K562 (cell line): ENCODE measurements at regions not wholly inside any gene's neighbourhood (a gene's known extent, or its start where the extent isn't known, plus 50 kb on each side); places are given as distances from the start of the nearest gene placed in this dataset.

Experiments used
- ATAC-seq: fragments of 200-7000 bp; cut with Tn5 transposase; 3 replicates; pipeline ENCODE4 v1.9.1; 2020; ENCODE audit warnings: moderate library complexity
- BruUV-seq: library from RNA; stranded (reverse); fragments of 400-500 nt; replicated peaks from 2 replicates; lab custom pipeline; 2021; lab: Mats Ljungman, UMichigan
- CTCF ChIA-PET: fragments of 300-600 bp; formaldehyde crosslinking; extraction: SDS; loops from one replicate; lab custom pipeline; 2021; ENCODE audit warnings: low intra/inter-chr PET ratio; lab: Yijun Ruan, JAX
- POLR2A ChIA-PET: fragments of 300-600, 350-650 bp; sonication (Branson Sonifier 250); formaldehyde crosslinking; extraction: SDS; loops from one replicate; lab custom pipeline; 2021; ENCODE audit warnings: antibody characterized with exemption, inconsistent platforms; lab: Yijun Ruan, JAX
- DNase-seq, 4 experiments: peaks; one replicate each; pipeline versions ENCODE4 v3.0.0 to v3.0.0-alpha.2; 2011 to 2018; ENCODE audit warnings: low spot score in 3 of 4, mixed read lengths in 3 of 4; ENCODE audit errors: extremely low read depth in 1 of 4
- FAIRE-seq: peaks from 2 replicates; lab custom pipeline; 2011; peaks lifted over from hg19 to GRCh38; lab: Jason Lieb, UNC
- H2AFZ ChIP-seq: 2 replicates; pipeline ENCODE4 v1.6.0; 2011; ENCODE audit warnings: low read depth, low read length, control low read depth, inconsistent platforms
- H3K27ac ChIP-seq: fragments of 200-600 bp; 3 replicates; pipeline ENCODE4 v1.8.0; 2011; ENCODE audit warnings: low read depth, mild to moderate bottlenecking, control low read depth, inconsistent platforms, low read length, moderate library complexity, mixed read lengths; ENCODE audit errors: extremely low read depth
- H3K27me3 ChIP-seq, 2 experiments: fragments of 300-600 bp in 1 of 2; 2 replicates in 1 of 2; 3 replicates in 1 of 2; pipeline versions ENCODE4 v1.6.0 to v1.8.0; 2011; ENCODE audit warnings: inconsistent platforms in 2 of 2, low read length in 2 of 2, mild to moderate bottlenecking in 1 of 2, mixed read lengths in 1 of 2, moderate library complexity in 1 of 2; ENCODE audit not compliant: control insufficient read depth in 2 of 2, insufficient read depth in 2 of 2
- H3K36me3 ChIP-seq: fragments of 300-600 bp; 3 replicates; pipeline ENCODE4 v1.8.0; 2011; ENCODE audit warnings: mild to moderate bottlenecking, low read length, inconsistent platforms; ENCODE audit not compliant: control insufficient read depth, insufficient read depth
- H3K4me1 ChIP-seq, 2 experiments: fragments of 200-600 bp in 1 of 2; replicated peaks in 1 of 2; 2 replicates in 1 of 2; 3 replicates in 1 of 2; pipeline versions ENCODE4 v1.5.1 to v1.8.0; 2011; ENCODE audit warnings: inconsistent platforms in 2 of 2, low read length in 2 of 2, mild to moderate bottlenecking in 1 of 2, mixed read lengths in 1 of 2, moderate library complexity in 1 of 2; ENCODE audit not compliant: control insufficient read depth in 2 of 2, insufficient read depth in 2 of 2
- H3K4me2 ChIP-seq: 2 replicates; pipeline ENCODE4 v1.6.1; 2011; ENCODE audit warnings: low read length, control low read depth, inconsistent platforms, mixed read lengths; ENCODE audit not compliant: insufficient read depth
- H3K4me3 ChIP-seq: fragments of 200-600 bp; sonication (generic), shearing (Covaris generic); 2 replicates; pipeline ENCODE4 v1.5.1; 2016; ENCODE audit warnings: control low read depth, inconsistent platforms
- H3K79me2 ChIP-seq: fragments of 200-600 bp; 3 replicates; pipeline ENCODE4 v1.8.0; 2011; ENCODE audit warnings: low read length, inconsistent platforms; ENCODE audit not compliant: control insufficient read depth, insufficient read depth
- H3K9ac ChIP-seq, 2 experiments: 2 replicates each; pipeline versions ENCODE4 v1.6.0 to v1.6.1; 2011; ENCODE audit warnings: low read depth in 2 of 2, low read length in 2 of 2, control low read depth in 1 of 2, inconsistent platforms in 1 of 2, mild to moderate bottlenecking in 1 of 2, mixed read lengths in 1 of 2; ENCODE audit not compliant: insufficient read depth in 1 of 2
- H3K9me1 ChIP-seq: one replicate; pipeline ENCODE4 v1.6.0; 2011; ENCODE audit warnings: inconsistent platforms, mild to moderate bottlenecking, low read length, moderate library complexity; ENCODE audit not compliant: control insufficient read depth, insufficient read depth
- H3K9me3 ChIP-seq: replicated peaks from 2 replicates; pipeline ENCODE4 v1.5.1; 2011; ENCODE audit warnings: low read depth, low read length, inconsistent platforms; ENCODE audit not compliant: control insufficient read depth, insufficient read depth
- H4K20me1 ChIP-seq: replicated peaks from 2 replicates; pipeline ENCODE4 v1.6.1; 2011; ENCODE audit warnings: low read length, inconsistent platforms, mixed read lengths; ENCODE audit not compliant: control insufficient read depth, insufficient read depth
- CBX5 ChIP-seq: IDR thresholded peaks from 2 replicates; pipeline ENCODE4 v1.6.1; 2014; ENCODE audit warnings: low read depth, borderline replicate concordance
- CBX8 ChIP-seq: fragments of 200-600 bp; sonication (generic); IDR thresholded peaks from 2 replicates; pipeline ENCODE4 v1.6.1; 2012; ENCODE audit warnings: borderline replicate concordance, mixed run types, low read depth, mild to moderate bottlenecking, moderate library complexity, mixed read lengths, low read length, control low read depth, inconsistent platforms; ENCODE audit not compliant: poor library complexity, severe bottlenecking; ENCODE audit errors: extremely low read depth
- ETS1 ChIP-seq: conservative IDR thresholded peaks from 2 replicates; pipeline ENCODE4 v1.6.1; 2011; ENCODE audit warnings: low read depth, mild to moderate bottlenecking, low read length; ENCODE audit not compliant: control insufficient read depth
- NFE2 ChIP-seq: IDR thresholded peaks from 2 replicates; pipeline ENCODE4 v1.6.1; 2014; ENCODE audit warnings: antibody characterized with exemption, low read depth
- ZNF384 ChIP-seq: IDR thresholded peaks from 2 replicates; pipeline ENCODE4 v1.6.1; 2012; ENCODE audit warnings: low read depth, low read length, improper control_type of control experiment
- ZNF707 ChIP-seq: fragments of 250-450 bp; sonication (Bioruptor Pico); conservative IDR thresholded peaks from 2 replicates; pipeline ENCODE4 v1.8.0; 2022; ENCODE audit warnings: inconsistent platforms, mild to moderate bottlenecking, moderate library complexity
- ZNF75A ChIP-seq: fragments of 450-650 bp; formaldehyde crosslinking; IDR thresholded peaks from 2 replicates; pipeline ENCODE4 v1.4.0; 2020; ENCODE audit warnings: mild to moderate bottlenecking
- ZNF77 ChIP-seq: fragments of 250-450 bp; sonication (Bioruptor Pico); IDR thresholded peaks from 2 replicates; pipeline ENCODE4 v1.5.0; 2020
- ZNF778 ChIP-seq: fragments of 450-650 bp; formaldehyde crosslinking; IDR thresholded peaks from 2 replicates; pipeline ENCODE4 v1.4.0; 2020; ENCODE audit warnings: mild to moderate bottlenecking, moderate library complexity
- WGBS: fragments of 100-300 bp; shearing (Covaris generic); methylation state at CpG from one replicate; pipeline ENCODE4 v1.1.6; 2016; ENCODE audit warnings: low coverage, mixed read lengths; ENCODE audit not compliant: insufficient coverage; ENCODE audit errors: missing lambda C conversion rate; 5-methylcytosine and 5-hydroxymethylcytosine counted together
- in situ Hi-C: fragments of 300-500 bp; cut with MboI; formaldehyde crosslinking; loops from 4 replicates; pipeline ENCODE4 v1.15.0; 2018; ENCODE audit warnings: inconsistent platforms, mixed read lengths
- intact Hi-C: fragments of 100-400 bp; cut with micrococcal nuclease; formaldehyde crosslinking; loops from 2 replicates; pipeline ENCODE4 v1.14.2; 2022

- no peaks in the 10 kb centered on the region for H3K79me2 ChIP-seq
- H3K9ac ChIP-seq = no peak overlapping the region
- in situ Hi-C loops (no loop called here), intact Hi-C loops (no loop called here)
- H3K27ac ChIP-seq = no peak overlapping the region
- no peak overlapping the region for H2AFZ ChIP-seq
- BruUV-seq = no TSS peak
- ChIA-PET POLR2A (no interaction called here), CTCF (no interaction called here)
- no peak for FAIRE-seq
- H3K27me3 ChIP-seq = no peaks in the 10 kb centered on the region
- no peak overlapping the region for H3K4me3 ChIP-seq
- H3K9me1 ChIP-seq = no peaks in the 10 kb centered on the region
- no peak for ATAC-seq
- DNase-seq = no peak
- peak overlapping the region; percentile 24; the same call in 1 of the 2 replicates for H3K4me2 ChIP-seq
- 11% methylated on average over 2 of the region's 2 CpGs for WGBS
- no peaks in the 10 kb centered on the region for H4K20me1 ChIP-seq
- no peaks in the 10 kb centered on the region for H3K9me3 ChIP-seq
- TF ChIP-seq CBX5 = no peak
- TF ChIP-seq ZNF75A = no peak
- no peak for TF ChIP-seq ETS1
- TF ChIP-seq ZNF77 (CRISPR knock-in tag) = no peak
- TF ChIP-seq ZNF778 (CRISPR knock-in tag) = no peak
- TF ChIP-seq ZNF384 = no peak
- TF ChIP-seq ZNF707 (CRISPR knock-in tag) = no peak
- TF ChIP-seq NFE2 = peak; percentile 31; the same call in 1 of the 2 replicates
- TF ChIP-seq CBX8 = no peak
- no peaks in the 10 kb centered on the region for H3K36me3 ChIP-seq
- peaks cover 3% of the 10 kb centered on the region in 2 experiments; a peak in 3 of 5 replicates for H3K4me1 ChIP-seq
These were observed 132.2 kb upstream of the FUNDC1 start for GRCh38 chrX:44674906-44675305.
